Memory B cell (primary cell): ENCODE measurements at regions not wholly inside any gene's neighbourhood (a gene's known extent, or its start where the extent isn't known, plus 50 kb on each side); places are given as distances from the start of the nearest gene placed in this dataset.

Experiments
- ATAC-seq: fragments of 150-1000 bp; cut with Tn5 transposase; 2 replicates; pipeline ENCODE4 v1.10.0; 2021; ENCODE audit warnings: low read depth, mild to moderate bottlenecking, moderate library complexity
- DNase-seq, 2 donors: peaks; one replicate each; pipeline ENCODE4 v3.0.0; 2022; ENCODE audit warnings: low spot score in 2 of 2
- H3K27ac Mint-ChIP-seq: one replicate; pipeline ENCODE4 v1.8.0; 2022; ENCODE audit warnings: mild to moderate bottlenecking, moderate library complexity, mixed read lengths
- H3K27me3 Mint-ChIP-seq: one replicate; pipeline ENCODE4 v1.8.0; 2022; ENCODE audit warnings: mixed read lengths
- H3K36me3 Mint-ChIP-seq: one replicate; pipeline ENCODE4 v1.8.0; 2022; ENCODE audit warnings: mild to moderate bottlenecking, mixed read lengths
- H3K4me1 Mint-ChIP-seq: one replicate; pipeline ENCODE4 v1.8.0; 2022; ENCODE audit warnings: mixed read lengths
- H3K4me3 Mint-ChIP-seq: one replicate; pipeline ENCODE4 v1.8.0; 2022; ENCODE audit warnings: mild to moderate bottlenecking, moderate library complexity, mixed read lengths
- H3K9me3 Mint-ChIP-seq: one replicate; pipeline ENCODE4 v1.8.0; 2022; ENCODE audit warnings: mixed read lengths

DNA sequence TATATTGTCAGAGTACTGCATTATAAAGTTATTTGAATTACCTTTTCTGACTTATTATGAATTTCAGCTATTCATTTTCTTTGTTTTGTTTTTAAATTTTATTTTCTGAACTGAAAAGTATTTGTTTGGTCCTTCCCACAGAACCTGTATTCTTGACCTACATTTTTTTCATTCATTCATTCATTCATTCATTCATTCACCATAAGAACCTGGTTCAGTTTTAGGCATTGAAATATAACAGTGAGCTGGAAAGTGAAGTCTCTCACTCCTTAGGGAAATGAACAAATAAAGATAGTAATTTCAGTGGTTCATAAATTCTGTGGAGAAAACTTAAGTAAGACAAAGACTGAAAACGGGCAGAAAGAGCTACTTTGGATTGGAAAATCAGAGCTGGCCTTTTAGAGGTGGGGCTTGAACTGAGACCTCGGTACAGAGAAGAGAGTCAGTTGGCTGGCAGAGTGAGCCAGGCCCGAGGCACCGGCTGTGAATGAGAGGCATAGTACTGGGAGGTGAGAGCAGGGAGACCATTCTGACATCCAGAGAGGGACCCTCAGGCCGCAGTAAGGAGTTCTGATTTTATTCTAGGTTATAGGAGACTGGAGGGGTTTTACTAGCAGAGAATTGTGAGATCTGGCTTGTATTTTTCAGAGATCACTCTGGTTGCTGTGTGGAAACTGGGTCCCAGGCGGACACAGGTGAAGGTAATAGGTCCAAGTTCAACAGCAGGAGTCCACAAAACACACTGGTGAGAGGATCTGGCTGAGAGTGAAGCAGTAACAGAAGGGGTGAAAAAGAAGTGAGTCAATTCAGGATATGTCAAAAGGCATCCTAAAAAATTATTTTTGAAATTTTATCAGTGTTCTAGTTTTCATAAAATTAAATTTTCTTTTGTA is 75.8 kb upstream of the FN1 start:
- no peaks in the 10 kb centered on the region for H3K36me3 Mint-ChIP-seq
- no peaks in the 10 kb centered on the region for H3K4me1 Mint-ChIP-seq
- no peak for ATAC-seq
- peaks cover 1% of the 10 kb centered on the region for H3K27me3 Mint-ChIP-seq
- H3K4me3 Mint-ChIP-seq: no peak overlapping the region
- H3K27ac Mint-ChIP-seq: no peak overlapping the region
- no peaks in the 10 kb centered on the region for H3K9me3 Mint-ChIP-seq
- no peak for DNase-seq

DNA sequence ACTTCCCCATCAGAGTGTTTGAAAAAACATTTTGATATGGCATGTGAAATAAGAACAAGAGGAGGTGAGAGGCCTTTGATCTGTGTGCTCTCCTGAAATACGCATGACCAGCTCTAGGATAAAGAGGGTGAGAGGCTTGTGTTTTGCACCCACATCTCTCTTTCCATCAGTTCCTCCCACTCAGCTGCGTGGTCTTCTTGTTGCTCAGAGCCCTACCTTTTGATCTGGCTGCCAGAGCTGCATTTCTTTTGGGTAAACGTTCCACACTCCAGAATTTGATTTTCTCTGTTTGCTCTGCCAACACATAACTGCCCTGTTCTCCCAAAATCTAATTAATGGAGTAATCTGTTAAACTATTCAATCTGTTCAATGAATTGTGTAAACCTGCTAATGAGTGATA is 72.0 kb upstream of the FN1 start:
- Mint-ChIP-seq H3K27me3 (peaks cover 4% of the 10 kb centered on the region), H3K4me3 (no peak overlapping the region), H3K27ac (no peak overlapping the region), H3K4me1 (no peaks in the 10 kb centered on the region), H3K36me3 (no peaks in the 10 kb centered on the region), H3K9me3 (no peaks in the 10 kb centered on the region)
- no peak for DNase-seq
- no peak for ATAC-seq

DNA sequence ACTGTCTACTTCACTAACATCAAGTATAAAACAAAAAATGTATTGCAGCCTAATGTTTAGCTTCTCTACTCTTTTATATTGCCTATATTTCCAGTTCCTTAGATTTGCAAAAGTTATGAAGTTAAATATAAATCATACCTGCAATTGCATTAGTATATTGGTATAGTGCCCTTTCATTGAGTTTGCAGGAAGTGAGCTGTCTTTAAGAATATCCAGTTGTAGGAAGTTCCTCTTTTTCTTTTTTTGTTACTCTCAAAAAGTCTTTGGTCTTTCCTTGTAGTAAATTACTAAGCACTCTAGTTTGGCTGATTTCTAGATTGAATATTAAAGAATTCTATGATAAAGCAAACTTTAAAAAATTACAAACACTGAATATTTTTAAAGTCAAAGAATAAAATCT is 71.3 kb upstream of the FN1 start:
- no peak overlapping the region for H3K27ac Mint-ChIP-seq
- peaks cover 4% of the 10 kb centered on the region for H3K27me3 Mint-ChIP-seq
- ATAC-seq (no peak), DNase-seq (no peak)
- no peaks in the 10 kb centered on the region for H3K36me3 Mint-ChIP-seq
- no peak overlapping the region for H3K4me3 Mint-ChIP-seq
- H3K9me3 Mint-ChIP-seq: no peaks in the 10 kb centered on the region
- no peaks in the 10 kb centered on the region for H3K4me1 Mint-ChIP-seq

DNA sequence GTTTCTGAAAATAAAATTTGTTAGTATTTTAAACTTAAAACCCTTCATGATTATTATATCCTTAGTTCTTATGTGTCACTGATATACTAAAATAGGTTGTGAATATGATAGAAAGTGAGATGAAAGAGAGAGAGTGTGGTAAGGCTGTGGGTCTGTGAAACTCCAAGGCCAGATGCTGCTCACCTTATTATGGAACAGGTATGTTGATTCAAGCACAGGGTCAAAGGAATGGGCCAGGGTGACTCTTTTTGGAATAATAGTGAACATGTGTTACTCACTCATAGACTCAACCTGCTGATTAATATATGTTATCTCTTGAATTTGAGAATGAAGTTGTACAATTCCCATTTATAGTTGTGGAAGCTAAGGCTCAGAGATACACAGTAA is 70.7 kb upstream of the FN1 start:
- Mint-ChIP-seq H3K4me3 (no peak overlapping the region), H3K27ac (no peak overlapping the region), H3K4me1 (no peaks in the 10 kb centered on the region), H3K36me3 (no peaks in the 10 kb centered on the region), H3K9me3 (no peaks in the 10 kb centered on the region), H3K27me3 (peaks cover 4% of the 10 kb centered on the region)
- DNase-seq: no peak
- no peak for ATAC-seq

DNA sequence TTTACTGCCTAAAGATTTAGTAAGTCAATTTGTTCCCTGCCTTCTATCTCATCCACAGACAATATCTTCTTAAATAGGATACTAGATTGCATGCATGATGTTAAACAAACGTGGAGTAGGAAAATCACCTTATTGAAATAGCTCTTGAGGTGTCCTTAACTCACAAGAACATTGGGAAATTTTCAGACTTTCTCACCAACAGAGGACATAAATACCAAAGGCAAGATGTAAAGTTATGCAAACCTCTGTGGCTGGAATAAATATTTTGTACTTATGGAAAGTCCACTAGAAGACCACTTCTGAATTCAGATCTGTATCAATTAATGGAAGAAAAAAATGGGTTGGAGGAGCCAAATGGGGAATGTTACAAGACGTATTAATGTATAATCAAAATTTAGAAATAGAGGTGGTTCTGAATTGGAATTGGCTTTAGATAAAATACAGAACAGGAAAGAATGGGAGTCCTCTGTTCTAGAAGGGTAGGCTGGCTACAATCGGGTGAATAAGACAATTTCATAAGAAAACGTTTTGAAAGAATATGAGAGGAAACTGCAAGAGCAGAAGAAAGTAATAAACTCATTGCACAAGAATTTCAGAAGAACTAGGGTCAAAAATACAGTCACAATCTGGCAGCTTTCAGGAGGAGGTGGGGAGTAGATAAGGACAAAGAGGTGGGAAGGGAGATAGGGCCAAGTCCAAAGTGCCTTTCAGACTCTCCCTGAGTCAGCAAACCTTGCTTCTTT is 69.3 kb upstream of the FN1 start:
- no peak overlapping the region for H3K27ac Mint-ChIP-seq
- H3K4me1 Mint-ChIP-seq: no peaks in the 10 kb centered on the region
- H3K4me3 Mint-ChIP-seq: no peak overlapping the region
- H3K9me3 Mint-ChIP-seq: no peaks in the 10 kb centered on the region
- peaks cover 6% of the 10 kb centered on the region for H3K27me3 Mint-ChIP-seq
- no peaks in the 10 kb centered on the region for H3K36me3 Mint-ChIP-seq
- DNase-seq (no peak), ATAC-seq (no peak)

DNA sequence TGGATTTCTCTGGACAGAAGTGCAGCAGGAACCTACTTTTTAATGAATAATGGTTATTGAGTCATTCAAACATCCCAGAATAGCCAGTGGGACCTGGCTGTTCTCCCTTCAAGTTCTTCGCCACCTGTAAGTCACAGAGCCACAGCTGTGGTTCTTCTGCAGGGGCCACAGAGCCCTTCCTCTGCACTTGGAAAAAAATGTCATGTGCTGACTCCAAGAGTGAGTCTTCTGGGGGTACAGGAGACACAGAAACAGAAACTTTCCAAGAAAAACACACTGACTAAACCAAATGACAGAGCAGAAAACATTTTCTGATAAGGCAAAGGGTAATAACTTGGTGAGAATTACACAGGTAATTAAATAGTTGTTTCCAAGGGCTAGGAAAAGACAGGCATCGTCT is 68.7 kb upstream of the FN1 start:
- ATAC-seq (no peak), DNase-seq (no peak)
- H3K27ac Mint-ChIP-seq: no peak overlapping the region
- H3K27me3 Mint-ChIP-seq: peaks cover 6% of the 10 kb centered on the region
- no peaks in the 10 kb centered on the region for H3K36me3 Mint-ChIP-seq
- H3K9me3 Mint-ChIP-seq: no peaks in the 10 kb centered on the region
- H3K4me3 Mint-ChIP-seq: no peak overlapping the region
- no peaks in the 10 kb centered on the region for H3K4me1 Mint-ChIP-seq

DNA sequence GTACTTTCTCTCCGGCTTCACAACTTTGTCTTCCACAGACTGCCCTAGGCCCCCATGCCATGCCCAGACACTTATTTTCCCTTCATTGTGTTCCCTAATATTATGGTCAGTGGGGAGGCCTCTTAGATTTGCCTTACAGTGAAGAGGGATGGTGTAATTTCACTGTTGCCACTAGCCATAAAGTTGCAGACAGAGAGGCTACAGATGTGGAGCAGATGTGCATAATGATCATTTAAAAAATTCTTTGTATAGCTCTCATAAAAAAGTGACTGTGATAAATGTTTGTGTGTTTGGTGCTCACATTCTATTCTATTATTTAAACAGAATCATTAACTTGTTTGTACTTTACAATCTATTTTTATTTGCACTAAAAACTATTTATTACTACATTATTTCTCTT is 67.5 kb upstream of the FN1 start:
- no peak for DNase-seq

DNA sequence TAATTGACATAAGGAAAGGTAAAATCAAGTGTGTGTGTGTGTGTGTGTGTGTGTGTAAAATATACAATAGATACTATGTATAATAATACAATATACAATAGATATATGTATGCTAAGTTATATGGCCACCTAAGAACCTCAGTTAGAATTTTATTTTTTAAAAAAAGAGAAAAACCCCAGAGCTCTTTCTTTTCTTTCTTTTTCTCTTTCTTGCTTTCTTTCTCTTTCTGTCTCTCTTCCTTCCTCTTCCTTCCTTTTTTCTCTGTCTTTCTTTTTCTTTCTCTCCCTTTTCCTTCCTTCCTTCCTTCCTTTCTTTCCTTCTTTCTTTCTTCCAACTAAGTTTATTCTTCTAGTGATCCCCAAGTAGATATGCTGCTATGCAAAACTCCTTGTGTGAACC is 64.6 kb upstream of the FN1 start:
- Mint-ChIP-seq H3K36me3 (no peaks in the 10 kb centered on the region), H3K4me1 (no peaks in the 10 kb centered on the region), H3K4me3 (no peak overlapping the region), H3K27ac (no peak overlapping the region), H3K9me3 (peaks cover 3% of the 10 kb centered on the region), H3K27me3 (peaks cover 9% of the 10 kb centered on the region)
- no peak for ATAC-seq
- no peak for DNase-seq

More for the DNA sequence above, 67.5 kb upstream of the FN1 start:
- no peak for ATAC-seq
- Mint-ChIP-seq H3K9me3 (peaks cover 2% of the 10 kb centered on the region), H3K27me3 (peaks cover 8% of the 10 kb centered on the region), H3K36me3 (no peaks in the 10 kb centered on the region), H3K27ac (no peak overlapping the region), H3K4me1 (no peaks in the 10 kb centered on the region), H3K4me3 (no peak overlapping the region)

DNA sequence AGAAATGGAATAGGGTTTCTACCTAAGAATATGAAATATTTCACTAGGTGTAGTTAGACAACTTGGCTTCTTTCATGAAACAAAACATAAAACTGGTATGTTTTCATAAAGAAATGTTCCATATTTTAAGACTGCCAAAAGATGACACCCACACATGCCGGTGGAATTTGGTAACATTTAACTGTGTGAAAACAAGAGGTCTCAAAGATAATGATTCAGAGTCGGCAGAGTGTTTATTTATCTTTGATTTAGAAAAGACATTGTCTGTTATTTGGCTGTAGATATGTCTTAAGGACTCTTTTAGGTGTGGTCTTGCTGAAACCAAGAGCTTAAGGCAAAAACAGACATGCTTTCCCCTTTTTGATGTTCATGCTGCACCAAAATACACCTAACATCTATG is 63.5 kb upstream of the FN1 start:
- Mint-ChIP-seq H3K9me3 (peaks cover 3% of the 10 kb centered on the region), H3K4me3 (no peak overlapping the region), H3K36me3 (no peaks in the 10 kb centered on the region), H3K4me1 (no peaks in the 10 kb centered on the region), H3K27ac (no peak overlapping the region), H3K27me3 (peaks cover 9% of the 10 kb centered on the region)
- no peak for ATAC-seq
- no peak for DNase-seq

DNA sequence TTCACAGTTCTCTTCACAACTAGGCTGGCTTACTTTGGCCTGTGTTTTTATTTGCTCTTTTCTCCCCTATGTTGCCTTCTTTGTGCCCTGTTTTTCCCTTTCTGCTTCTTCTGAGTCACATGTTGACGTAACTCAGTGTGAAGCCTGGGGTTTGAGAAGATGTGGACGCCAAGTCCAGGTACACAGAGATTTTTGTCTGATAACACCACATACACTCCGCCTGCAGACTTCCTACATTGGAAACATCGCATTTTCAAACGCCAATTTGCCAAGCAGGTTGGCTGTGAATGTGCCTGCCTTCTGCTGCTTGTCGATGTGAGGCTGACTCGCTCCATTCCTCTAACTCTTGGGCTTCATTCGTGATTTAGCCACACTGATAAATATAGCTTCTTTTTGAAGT is 62.6 kb upstream of the FN1 start:
- Mint-ChIP-seq H3K4me3 (no peak overlapping the region), H3K27ac (no peak overlapping the region), H3K27me3 (peaks cover 7% of the 10 kb centered on the region), H3K4me1 (no peaks in the 10 kb centered on the region), H3K9me3 (peaks cover 3% of the 10 kb centered on the region), H3K36me3 (no peaks in the 10 kb centered on the region)
- DNase-seq (no peak), ATAC-seq (no peak)

DNA sequence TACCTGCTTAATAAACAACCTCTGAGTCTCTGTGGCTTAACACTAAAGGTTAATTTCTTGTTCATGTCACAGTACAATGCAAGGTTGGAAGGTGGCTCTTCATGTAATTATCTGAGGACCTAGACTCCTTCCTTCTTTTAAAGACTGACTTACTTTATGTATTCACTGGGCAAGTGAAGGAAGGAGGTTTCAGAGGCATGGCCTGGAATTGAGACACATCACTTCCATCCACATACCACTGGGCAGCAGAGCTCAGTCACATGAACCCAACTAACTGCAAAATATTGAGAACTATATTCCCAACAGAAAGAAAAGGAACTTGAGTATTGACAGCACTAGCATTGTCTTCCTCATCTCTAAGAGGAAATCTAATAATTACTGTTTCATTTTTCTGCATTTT is 57.5 kb upstream of the FN1 start:
- Mint-ChIP-seq H3K9me3 (peaks cover 3% of the 10 kb centered on the region), H3K4me3 (no peak overlapping the region), H3K36me3 (no peaks in the 10 kb centered on the region), H3K4me1 (no peaks in the 10 kb centered on the region), H3K27me3 (peaks cover 6% of the 10 kb centered on the region), H3K27ac (no peak overlapping the region)
- no peak for ATAC-seq
- DNase-seq: no peak

DNA sequence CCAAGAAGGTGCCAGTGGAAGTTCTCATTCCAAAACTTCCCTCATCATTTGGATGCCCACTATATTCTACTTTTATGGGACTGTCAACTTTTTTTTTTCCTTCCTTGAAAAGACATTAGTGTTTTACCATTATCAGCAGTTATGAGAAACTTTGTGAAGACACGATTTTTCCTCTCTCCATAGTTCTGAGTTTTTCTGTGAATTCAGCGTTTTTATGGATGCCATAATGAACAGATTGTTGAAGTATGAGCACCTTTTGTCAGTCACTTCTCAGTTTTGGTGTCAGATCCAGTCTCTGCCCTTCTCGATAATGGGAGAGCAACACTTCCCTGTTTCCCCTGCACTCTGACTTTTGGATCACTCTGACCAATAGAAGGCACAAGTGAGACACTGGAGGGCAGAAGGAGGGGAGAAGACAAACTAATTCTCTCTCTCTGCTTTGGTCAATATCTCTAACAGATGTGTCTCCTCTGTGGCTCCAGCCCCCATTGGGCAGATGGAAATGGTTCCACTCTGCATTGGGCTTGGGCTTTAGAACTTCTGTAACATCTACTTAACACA is 53.5 kb upstream of the FN1 start:
- H3K27ac Mint-ChIP-seq: no peak overlapping the region
- no peak for ATAC-seq
- H3K36me3 Mint-ChIP-seq: no peaks in the 10 kb centered on the region
- H3K4me1 Mint-ChIP-seq: no peaks in the 10 kb centered on the region
- no peak overlapping the region for H3K4me3 Mint-ChIP-seq
- no peak for DNase-seq
- peaks cover 3% of the 10 kb centered on the region for H3K9me3 Mint-ChIP-seq
- peaks cover 6% of the 10 kb centered on the region for H3K27me3 Mint-ChIP-seq

DNA sequence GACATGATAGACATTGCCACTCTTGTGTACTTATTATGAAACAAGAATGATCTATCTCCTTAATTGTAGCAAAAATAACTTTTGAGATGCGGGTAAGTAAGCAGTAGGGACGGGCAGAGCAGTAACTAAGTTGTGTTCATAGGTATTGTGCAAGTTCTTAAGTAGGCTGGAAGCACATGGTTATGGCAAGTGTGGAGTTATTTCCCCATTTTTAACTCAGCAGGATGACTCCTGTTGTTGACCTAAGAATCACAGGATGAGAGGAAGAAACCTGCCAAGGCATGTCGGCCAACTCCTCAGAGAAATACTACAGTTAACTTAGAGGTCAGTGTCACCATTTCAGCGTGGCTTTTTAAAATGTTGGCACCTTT is 51.1 kb upstream of the FN1 start:
- Mint-ChIP-seq H3K4me3 (no peak overlapping the region), H3K4me1 (no peaks in the 10 kb centered on the region), H3K27me3 (peaks cover 7% of the 10 kb centered on the region), H3K36me3 (no peaks in the 10 kb centered on the region), H3K27ac (no peak overlapping the region), H3K9me3 (peaks cover 4% of the 10 kb centered on the region)
- ATAC-seq (no peak), DNase-seq (no peak)

DNA sequence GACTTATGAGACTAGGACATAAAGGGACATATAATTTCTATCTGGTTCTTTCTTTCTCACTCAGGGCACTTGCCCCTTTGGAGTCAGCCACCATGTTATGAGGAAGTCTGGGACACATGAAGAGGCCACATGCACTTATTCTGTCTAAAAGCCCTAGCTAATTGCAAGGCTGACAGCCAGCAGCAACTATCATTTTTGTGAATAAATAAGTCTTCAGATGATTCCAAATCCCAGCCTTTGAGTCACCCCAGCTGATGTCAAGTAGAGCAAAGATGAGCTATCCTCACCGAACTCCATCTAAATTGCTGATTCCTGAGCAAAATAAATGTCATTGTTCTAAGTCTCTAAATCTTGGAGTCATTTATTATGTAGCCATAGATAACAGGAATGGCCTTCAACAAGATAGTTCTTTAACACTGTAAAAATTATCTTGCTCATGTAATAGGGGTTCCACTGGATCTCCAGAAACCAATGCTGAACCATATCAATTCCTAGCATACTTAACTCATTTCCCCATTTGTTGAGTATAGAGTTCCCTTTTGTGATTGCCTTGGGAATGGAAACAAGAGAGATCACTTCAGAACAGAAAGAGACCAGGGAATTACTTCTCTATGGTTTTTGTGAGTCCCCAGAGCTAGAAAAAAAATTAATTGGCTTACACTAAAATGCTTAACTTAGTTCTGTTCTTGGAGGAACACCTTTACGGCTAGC is 50.6 kb upstream of the FN1 start:
- no peak for ATAC-seq
- H3K4me1 Mint-ChIP-seq: no peaks in the 10 kb centered on the region
- DNase-seq: no peak
- no peaks in the 10 kb centered on the region for H3K36me3 Mint-ChIP-seq
- H3K9me3 Mint-ChIP-seq: peaks cover 4% of the 10 kb centered on the region
- peaks cover 7% of the 10 kb centered on the region for H3K27me3 Mint-ChIP-seq
- H3K4me3 Mint-ChIP-seq: no peak overlapping the region
- no peak overlapping the region for H3K27ac Mint-ChIP-seq
